AG09319 (cell line): ENCODE measurements at regions not wholly inside any gene's neighbourhood (a gene's known extent, or its start where the extent isn't known, plus 50 kb on each side); places are given as distances from the start of the nearest gene placed in this dataset.

Source experiments
- DNase-seq: peaks from one replicate; pipeline ENCODE4 v3.0.0-alpha.2; 2010; ENCODE audit warnings: low read depth; ENCODE audit errors: extremely low read depth
- TF ChIP-seq, protein P1 (sequence below): IDR thresholded peaks from 2 replicates; pipeline ENCODE4 v1.5.1; 2011; ENCODE audit warnings: low read depth, mild to moderate bottlenecking, inconsistent platforms, low read length, moderate library complexity

GRCh38 chr7:50862302-50862701, 79.6 kb upstream of the GRB10 start:
- no peak for DNase-seq
- TF ChIP-seq, protein P1, sequence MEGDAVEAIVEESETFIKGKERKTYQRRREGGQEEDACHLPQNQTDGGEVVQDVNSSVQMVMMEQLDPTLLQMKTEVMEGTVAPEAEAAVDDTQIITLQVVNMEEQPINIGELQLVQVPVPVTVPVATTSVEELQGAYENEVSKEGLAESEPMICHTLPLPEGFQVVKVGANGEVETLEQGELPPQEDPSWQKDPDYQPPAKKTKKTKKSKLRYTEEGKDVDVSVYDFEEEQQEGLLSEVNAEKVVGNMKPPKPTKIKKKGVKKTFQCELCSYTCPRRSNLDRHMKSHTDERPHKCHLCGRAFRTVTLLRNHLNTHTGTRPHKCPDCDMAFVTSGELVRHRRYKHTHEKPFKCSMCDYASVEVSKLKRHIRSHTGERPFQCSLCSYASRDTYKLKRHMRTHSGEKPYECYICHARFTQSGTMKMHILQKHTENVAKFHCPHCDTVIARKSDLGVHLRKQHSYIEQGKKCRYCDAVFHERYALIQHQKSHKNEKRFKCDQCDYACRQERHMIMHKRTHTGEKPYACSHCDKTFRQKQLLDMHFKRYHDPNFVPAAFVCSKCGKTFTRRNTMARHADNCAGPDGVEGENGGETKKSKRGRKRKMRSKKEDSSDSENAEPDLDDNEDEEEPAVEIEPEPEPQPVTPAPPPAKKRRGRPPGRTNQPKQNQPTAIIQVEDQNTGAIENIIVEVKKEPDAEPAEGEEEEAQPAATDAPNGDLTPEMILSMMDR: no peak

- TF ChIP-seq, protein P1: no peak
- DNase-seq: no peak
These were observed 77.9 kb upstream of the GRB10 start for GRCh38 chr7:50860598-50860997.

- DNase-seq: no peak
- TF ChIP-seq, protein P1: no peak
These were observed 77.5 kb upstream of the GRB10 start for GRCh38 chr7:50860174-50860573.

DNA sequence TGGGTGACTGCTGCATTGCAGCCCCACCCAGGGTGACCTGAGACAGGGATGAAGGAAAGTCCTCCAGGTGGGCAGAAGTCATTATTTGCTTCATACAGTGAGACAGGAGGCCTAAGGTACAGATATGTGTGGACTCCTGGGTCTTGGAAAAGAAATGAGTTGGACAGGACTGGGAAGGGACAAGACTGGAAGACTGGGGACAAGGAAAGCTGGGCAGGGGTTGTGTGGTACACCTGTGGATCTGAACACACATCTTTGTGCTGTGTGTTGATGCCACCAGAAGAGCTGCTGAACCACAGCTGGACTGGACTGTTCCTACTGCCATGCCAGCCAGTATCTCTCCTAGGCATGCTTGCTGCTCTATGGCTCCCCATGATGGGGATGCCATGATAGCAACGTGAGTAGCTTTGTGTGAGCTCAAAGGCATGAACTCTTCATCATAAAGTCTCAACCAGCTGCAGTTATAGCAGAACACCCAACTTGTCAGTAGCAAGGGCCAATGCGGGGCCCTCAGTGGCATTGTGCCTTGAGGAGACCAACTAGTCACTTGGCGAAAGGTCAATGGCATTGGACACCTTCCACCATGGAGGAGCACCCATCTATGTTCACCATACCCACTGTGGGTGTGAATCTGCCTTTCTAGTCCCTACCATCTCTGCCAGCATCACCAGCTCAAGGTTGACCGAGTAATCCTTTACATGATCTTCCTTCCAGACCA, 76.0 kb upstream of the GRB10 start:
- TF ChIP-seq, protein P1: no peak

DNA sequence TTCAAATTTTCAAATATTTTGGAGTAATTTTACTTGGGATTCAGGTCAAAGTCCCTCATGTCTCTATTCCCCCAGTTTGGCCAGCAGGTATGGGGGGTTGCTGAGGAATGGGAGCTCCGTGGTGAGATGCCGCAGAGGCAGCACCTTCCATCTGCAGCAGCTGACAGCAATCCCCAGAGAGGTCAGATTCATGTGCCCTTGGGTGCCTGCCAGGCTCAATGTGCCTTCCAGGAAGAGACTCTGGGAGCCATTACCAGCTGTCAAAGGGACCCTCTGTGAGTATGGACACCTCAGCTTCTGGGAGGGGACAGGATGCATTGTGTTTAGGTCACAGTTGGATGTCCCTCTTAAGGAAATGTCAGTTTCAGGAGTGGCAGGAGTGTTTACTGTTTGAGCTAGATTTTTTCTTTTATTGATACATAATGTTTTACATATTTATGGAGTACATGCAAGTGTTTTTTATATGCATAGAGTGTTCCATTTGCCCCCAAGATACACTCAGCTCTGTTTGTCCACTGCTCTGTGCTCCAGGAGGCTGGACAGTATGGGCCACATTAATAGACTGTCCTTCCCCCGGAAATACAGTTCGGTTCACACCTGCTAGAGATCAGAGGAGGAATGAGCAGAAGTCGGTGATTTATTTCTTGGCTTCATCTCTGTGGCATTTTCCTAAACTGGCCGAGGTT, 75.3 kb upstream of the GRB10 start:
- no peak for DNase-seq
- TF ChIP-seq, protein P1: no peak

More for the DNA sequence above, 76.0 kb upstream of the GRB10 start:
- no peak for DNase-seq

- no peak for DNase-seq
- TF ChIP-seq, protein P1: no peak
These were observed 74.1 kb upstream of the GRB10 start for GRCh38 chr7:50856806-50857205.

- DNase-seq: no peak
- TF ChIP-seq, protein P1: no peak
These were observed 73.5 kb upstream of the GRB10 start for GRCh38 chr7:50856231-50856630.
